GM18505 (cell line): ENCODE measurements at regions not wholly inside any gene's neighbourhood (a gene's known extent, or its start where the extent isn't known, plus 50 kb on each side); places are given as distances from the start of the nearest gene placed in this dataset.
"Not testable (repeated sequence)": the region's sequence is repeated elsewhere in the genome, so short reads cannot be mapped to it uniquely, and the experiment has no call there.

Source experiments
- ATAC-seq: cut with Tn5 transposase; IDR thresholded peaks from one replicate; pipeline ENCODE4 v1.9.1; 2021; ENCODE audit not compliant: unreplicated experiment
- POLR2A ChIP-seq: IDR thresholded peaks from 4 replicates; pipeline ENCODE4 v1.6.1; 2011; ENCODE audit warnings: borderline replicate concordance; ENCODE audit not compliant: insufficient read depth, insufficient read length; ENCODE audit errors: extremely low read depth

- no peak for ATAC-seq
- no peak for TF ChIP-seq POLR2A
Observed at GRCh38 chr5:99605904-99606303, 677.1 kb upstream of the CHD1 start.

DNA sequence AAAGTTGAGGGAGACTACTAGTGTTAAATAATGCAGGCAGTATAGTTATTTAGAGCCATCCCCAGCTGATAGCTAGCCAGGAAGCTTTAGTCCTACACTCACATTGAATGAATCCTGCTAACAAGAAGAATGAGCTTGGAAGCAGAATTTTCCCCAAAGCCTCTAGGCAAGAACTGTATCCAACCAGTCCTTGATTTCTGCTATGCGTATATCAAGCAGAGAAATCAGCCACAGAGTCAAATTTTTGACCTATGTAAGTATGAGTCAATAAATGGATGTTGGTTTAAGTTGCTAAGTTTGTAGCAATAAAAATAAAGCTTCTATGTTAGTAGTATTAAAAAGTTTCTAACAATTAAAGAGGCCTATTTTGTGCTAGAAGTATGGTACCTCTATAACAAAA lies 672.1 kb upstream of the CHD1 start:
- TF ChIP-seq POLR2A, result no peak
- ATAC-seq, result no peak

DNA sequence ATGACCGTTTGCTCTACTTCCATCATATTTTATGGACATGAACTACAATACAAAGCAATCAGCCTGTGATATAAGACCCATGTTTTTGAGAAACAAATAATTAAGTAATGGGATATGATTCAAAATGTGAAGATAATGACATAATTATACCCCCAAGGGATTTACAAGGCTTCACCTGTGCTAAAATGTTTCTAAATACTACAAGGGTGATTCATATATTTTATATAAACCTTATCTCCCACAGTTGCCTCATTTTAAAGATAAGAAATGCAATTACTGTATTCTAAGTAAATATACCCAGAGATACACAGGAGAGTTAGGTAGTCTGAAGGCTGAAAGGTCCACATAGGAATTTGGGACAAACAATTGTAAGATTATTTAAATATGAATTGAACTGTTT lies 662.0 kb upstream of the CHD1 start:
- TF ChIP-seq POLR2A, result no peak
- ATAC-seq, result no peak

GRCh38 chr5:99589424-99589823 lies 660.6 kb upstream of the CHD1 start:
- no peak for ATAC-seq
- no peak for TF ChIP-seq POLR2A

DNA sequence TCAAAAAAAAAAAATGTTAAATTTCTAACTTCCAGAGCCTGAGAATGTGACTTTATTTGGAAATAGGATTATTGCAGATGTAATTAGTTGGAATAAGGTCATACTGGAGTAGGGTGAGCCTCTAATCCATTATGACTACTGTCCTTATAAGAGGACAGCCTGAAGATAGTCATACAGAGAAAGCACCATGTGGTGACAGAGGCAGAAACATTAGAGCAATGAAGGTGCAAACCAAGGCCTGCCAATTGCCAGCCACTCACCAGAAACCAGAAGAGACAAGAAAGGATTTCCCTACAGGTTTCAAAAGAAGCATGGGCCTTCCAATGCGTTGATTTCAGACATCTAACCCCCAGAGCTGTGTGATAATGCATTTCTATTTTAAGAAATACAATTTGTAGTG lies 659.2 kb upstream of the CHD1 start:
- TF ChIP-seq POLR2A, result no peak
- no peak for ATAC-seq

- no peak for ATAC-seq
- no peak for TF ChIP-seq POLR2A
Observed at GRCh38 chr5:99586878-99587277, 658.1 kb upstream of the CHD1 start.

DNA sequence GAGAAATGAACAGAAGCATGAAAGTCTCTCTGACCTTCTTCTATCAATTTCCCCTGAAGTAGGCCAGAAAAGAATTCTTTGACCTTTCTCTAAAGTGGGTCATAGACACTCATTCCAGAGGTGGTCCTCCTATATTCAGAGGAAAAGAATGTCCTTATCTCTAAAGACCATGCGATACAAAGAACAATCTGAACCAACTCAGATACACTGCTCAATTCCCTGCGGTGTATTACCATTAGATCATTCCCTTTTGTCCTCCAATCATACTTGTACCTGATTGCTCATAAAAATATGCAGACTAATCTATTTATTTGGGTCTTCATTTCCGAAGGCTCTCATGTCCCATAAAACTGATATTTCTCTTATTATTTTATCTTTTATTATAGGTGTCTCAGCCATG lies 652.4 kb upstream of the CHD1 start:
- ATAC-seq, result not testable (repeated sequence)

GRCh38 chr5:99562937-99563627 lies 634.3 kb upstream of the CHD1 start:
- not testable (repeated sequence) for ATAC-seq

- ATAC-seq, result no peak
- TF ChIP-seq POLR2A, result no peak
Observed at GRCh38 chr5:99553211-99553810, 624.5 kb upstream of the CHD1 start.

DNA sequence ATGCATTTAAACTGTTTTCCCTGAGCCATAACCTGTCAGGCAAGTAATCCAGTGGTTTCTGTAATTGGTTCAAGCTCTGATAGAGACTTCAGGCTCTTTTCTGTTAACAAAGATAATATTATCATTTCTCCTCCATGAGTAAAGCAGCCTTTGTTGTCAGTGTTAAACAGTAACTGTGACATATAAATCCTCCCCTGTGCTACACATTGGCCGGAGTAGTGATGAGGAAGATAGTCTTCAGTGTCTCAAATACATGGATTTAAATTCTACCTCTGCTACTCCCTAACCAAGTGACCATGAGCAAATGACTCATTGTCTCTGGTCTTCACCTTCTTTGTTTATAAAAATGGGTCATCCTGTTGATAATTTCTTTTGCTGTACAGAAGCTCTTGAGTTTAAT lies 615.5 kb upstream of the CHD1 start:
- ATAC-seq, result no peak
- TF ChIP-seq POLR2A, result no peak

GRCh38 chr5:99543841-99544240 lies 615.0 kb upstream of the CHD1 start:
- TF ChIP-seq POLR2A, result no peak

DNA sequence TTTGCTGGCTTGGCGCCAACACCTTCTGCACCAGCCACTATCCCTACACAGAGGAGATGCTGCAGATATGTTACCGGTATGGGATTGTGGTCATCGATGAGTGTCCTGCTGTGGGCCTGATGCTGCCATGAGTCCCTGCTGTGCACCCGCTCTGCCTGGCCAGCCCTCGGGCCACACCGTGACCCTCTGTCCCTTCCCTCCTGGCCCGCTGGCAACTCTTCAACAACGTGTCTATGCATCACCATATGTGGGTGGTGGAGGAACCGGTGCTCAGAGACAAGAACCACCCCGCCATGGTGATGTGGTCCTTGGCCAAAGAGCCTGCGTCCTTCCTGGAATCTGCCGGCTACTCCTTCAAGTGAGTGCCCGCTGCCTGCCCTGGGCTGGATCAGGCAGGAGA lies 605.4 kb upstream of the CHD1 start:
- not testable (repeated sequence) for ATAC-seq

More at GRCh38 chr5:99543841-99544240, 615.0 kb upstream of the CHD1 start:
- no peak for ATAC-seq

- not testable (repeated sequence) for ATAC-seq
Observed at GRCh38 chr5:99521666-99522065, 592.9 kb upstream of the CHD1 start.

- ATAC-seq, result not testable (repeated sequence)
Observed at GRCh38 chr5:99515864-99516490, 587.2 kb upstream of the CHD1 start.

GRCh38 chr5:99510237-99510866 lies 581.5 kb upstream of the CHD1 start:
- not testable (repeated sequence) for ATAC-seq

- ATAC-seq, result not testable (repeated sequence)
Observed at GRCh38 chr5:99509064-99509463, 580.3 kb upstream of the CHD1 start.

GRCh38 chr5:99495456-99495855 lies 566.6 kb upstream of the CHD1 start:
- not testable (repeated sequence) for ATAC-seq

DNA sequence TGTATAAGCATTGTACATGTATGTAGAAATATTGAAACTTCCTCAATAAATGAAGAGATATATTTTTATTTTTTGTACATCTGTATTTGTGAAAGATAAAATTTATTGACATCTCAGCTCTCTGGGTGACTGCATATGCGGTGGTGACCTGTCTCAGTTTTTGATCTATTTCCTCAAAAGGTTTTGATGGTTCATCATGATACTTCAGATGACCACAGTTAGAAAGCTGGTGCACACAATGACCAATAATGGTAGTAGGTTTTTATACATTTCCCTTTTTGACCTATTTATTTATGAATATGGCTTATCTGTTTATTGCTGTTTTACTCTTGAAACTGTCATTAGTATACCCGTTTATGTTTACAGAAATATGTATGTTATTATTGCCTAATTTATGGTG lies 549.6 kb upstream of the CHD1 start:
- not testable (repeated sequence) for ATAC-seq

DNA sequence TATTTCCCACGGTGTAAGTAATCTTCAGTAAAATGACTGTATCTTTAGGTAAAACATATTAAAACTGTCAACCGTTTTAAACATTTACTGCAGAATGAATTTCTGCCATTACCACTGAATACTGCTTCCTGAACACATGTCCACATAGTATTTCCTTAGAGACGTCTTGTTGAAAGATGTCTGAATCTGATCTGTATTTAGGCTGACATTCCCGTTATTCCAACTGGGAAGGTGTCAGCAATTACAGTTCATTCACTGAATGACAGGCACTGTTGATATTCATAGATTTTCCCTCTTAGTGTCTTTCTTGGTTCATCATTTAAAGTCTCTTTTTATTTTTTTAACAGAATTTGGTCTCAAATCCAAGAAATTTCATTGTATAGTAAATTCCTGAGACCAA lies 544.5 kb upstream of the CHD1 start:
- ATAC-seq, result not testable (repeated sequence)

DNA sequence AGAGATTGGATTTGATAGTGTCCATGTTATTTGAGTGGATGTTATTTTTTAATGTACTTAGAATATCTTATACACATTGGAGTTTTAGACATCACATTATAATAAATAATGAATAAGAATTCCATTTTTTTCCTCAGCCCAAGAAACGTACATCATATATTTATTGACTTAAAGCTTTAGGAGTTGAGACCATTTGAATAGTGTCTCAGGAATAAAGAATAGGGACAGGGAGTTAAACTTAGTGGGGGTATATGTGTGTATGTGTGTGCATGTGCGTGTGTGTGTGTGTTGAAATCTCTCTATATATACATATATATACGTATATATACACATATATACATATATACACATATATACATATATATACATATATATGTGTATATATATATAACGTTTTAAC lies 542.9 kb upstream of the CHD1 start:
- ATAC-seq, result not testable (repeated sequence)
